HG03342 (cell line): ENCODE measurements at regions not wholly inside any gene's neighbourhood (a gene's known extent, or its start where the extent isn't known, plus 50 kb on each side); places are given as distances from the start of the nearest gene placed in this dataset.
"Not testable (repeated sequence)": the region's sequence is repeated elsewhere in the genome, so short reads cannot be mapped to it uniquely, and the experiment has no call there.

Experiments used
- ATAC-seq: cut with Tn5 transposase; IDR thresholded peaks from one replicate; pipeline ENCODE4 v1.9.1; 2021; ENCODE audit warnings: mild to moderate bottlenecking, moderate library complexity; ENCODE audit not compliant: unreplicated experiment

DNA sequence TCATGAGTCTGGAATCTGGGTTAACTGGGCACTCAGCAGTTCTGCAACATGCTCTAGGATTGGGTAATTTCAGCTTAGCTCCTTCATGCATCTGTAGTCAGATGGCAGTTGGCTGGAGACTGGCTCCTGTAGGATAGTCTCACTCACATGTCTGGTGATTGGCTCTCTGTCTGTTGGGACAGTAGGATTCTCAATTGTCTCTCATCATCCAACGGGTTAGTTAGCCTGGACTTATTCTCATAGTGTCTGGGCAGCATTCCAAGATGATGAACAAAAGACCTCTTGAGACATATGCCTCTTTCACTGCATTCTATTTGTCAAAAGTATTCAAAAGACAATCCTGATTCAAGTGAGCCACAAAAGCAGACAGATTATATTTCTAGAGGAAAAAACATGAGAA is 795.6 kb upstream of the GALNTL6 start:
- ATAC-seq, result no peak

DNA sequence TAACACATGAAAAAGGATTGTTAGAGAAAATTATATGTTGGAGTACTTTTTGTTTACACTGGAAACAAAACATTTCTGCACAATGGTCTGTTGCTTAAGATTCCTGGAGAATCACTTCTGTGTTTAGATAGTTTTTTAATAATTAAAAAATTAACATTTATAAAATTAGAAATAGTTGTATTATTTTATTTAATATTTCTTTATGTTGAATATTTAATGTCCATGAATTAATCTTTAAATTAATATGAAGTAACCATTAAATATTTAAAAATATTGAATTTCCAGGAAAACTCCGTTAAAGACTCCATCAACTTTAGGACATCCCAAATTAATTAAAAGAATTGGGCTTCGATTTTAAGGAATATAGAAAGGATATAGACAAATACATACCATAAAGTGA is 797.1 kb upstream of the GALNTL6 start:
- ATAC-seq, result no peak

DNA sequence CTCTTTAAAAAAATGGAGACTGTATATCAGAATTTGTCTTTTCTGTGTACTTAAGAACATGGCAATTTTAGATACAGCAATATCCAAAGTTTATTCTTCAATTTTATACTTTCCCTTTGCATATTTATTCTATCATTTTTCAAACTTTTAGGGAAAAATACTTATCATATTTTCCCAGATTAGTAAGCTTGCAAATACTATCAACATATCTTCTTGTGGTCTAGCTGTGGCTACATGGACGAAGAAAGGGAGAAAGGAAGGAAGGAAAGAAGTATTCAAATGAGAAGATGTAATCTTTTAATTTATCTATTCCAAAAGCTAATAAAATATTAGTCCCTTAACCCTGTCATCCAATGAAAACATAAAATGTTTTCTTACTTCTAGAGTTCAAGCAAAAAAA is 797.8 kb upstream of the GALNTL6 start:
- no peak for ATAC-seq

DNA sequence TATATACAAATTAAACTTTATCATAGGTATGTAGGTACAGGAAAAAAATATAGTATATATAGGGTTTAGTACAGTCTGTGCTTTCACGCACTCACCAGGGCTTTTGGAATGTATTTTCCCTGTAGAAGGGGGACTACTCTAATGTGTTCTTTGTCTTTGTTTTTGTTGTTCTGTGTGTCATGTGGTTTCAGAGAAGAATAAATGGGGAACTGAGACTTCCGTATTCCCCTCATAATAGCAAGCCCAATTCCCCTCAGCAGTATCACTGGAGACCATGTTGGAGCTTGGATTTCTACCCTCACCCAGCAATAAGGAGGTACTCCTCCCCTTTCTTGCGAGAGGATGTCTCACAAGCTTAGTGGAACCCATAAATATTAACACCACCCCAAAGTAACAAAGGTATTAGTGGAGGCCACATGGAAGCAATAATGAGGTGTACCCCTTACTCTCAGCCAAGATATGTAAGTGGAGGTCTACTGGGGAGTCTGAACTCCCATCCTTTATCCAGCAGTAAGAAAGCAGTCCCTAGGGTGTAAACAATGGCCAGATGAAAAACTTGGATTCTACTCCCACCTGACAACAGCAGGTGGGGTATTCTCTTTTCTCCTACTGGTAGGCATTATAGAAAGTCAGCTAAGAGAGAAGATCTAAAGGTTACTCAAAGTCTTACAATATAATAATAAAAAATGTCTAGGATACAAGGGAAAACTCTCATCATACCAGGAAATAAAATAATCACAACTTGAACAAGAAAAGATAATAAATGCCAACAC is 805.4 kb upstream of the GALNTL6 start:
- peak; percentile 49 for ATAC-seq

DNA sequence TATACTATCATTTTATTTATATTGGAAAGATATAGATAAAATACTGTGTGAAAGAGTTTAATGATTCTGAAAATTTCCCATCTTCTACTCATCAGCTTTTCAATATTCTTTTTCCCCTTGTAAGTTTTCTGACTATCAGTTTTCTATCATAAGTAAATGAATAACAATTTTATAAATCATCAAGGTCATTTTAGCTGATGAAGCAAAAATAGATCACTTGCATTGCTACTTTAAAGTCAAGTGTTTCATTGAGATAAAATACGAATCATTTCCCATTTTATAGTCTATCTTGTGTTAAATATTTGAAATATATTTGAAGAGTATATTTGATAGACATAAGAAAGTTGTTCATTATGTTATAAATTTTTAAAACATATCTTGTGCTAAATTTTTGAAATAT is 811.0 kb upstream of the GALNTL6 start:
- ATAC-seq, result no peak

DNA sequence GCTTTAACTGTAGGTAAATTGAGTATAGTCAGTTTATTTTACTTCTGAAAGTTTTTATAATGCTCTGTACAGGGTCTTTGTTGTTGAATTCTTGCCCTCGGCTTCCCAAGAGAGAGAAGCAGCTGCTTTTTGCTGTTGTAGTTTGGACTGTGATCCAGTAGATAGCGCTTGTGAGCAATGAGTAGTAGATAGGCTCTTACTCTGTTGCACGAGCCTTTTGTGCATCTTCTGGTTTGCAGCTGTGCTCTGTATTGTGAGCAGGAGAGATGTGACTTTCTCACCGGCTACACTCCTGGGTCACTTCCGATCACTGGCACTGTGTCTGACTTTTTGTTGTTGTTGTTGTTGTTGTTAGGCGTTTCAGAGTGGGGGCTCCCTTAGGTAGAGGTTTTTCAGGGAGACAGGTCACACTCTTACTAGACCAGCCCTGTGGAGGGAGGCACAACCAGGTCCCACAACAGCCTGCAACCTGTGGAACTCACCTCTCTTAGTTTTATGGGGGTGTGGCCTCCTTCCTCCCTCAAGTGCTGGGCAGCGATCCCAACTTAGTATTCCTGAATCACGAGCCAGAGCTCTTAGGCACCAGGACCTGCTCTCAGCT is 822.1 kb upstream of the GALNTL6 start:
- peak; percentile 95 for ATAC-seq

DNA sequence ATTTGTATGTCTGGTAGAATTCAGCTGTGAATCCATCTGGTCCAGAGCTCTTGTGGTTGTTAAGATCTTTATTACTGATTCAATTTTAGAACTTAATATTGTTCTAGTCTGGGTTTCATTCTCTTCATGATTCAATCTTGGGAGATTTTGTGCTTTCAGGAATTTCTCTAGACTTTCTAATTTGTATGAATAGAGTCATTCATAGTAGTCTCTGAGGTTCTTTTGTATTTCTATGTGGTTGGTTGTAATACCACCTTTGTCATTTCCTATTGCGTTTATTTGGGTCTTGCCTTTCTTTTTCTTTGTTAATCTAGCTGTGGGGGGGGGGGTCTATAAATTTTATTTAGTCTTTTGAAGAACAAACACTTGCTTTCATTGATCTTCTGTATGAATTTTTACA is 824.8 kb upstream of the GALNTL6 start:
- ATAC-seq, result no peak

DNA sequence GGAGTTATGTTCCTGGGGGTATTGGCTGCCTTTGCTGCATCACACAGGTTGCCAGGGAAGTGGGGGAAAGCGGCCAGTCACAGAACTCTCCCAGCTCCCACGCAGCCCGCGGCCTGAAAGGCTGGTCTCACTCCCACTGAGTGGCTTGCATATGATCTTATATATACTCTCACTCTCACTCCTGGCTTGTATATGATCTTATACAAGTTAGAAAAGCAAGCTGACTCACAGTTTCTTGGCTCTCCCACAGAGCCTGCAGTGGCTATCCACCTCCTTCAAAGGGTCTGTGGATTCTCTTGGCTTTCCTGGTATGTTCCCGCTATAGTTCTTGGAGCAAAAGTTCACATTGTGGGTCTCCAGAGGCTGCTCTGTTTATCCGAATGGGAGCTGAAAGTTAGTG is 833.5 kb upstream of the GALNTL6 start:
- no peak for ATAC-seq

DNA sequence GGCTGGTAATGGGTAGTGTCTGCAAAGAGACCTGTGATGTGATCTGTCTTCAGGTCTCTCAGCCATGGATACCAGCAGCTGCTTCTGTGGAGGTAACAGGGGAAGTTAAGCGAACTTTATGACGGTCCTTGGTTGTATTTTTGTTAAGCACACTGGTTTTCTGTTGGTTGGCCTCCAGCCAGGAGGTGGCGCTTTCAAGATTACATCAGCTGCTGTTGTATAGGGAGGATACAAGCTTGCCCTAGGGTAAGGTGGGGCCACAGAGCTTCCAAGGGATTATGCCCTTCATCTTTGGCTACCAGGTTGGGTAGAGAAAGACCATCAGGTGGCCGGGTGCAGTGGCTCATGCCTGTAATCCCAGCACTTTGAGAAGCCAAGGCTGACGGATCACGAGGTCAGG is 834.2 kb upstream of the GALNTL6 start:
- no peak for ATAC-seq

DNA sequence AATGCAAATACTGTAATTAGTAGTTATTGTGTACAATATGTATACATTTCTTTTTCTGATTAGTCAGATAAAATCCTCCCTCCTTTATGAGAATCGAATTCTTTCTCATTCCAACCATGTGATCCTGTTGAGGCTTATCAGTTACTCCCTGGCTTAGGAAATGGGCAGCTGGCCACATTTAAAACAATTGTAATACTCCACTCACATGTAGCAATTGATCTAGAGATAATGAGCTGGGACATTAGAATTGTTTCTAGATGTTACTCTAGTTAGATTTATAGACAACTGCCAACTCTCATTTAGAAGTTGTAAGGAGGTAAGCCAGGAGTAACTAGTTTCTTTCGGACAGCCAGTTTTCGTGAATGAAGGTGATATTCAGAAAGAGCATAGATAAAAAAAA is 859.3 kb upstream of the AADAT start:
- ATAC-seq, result no peak

DNA sequence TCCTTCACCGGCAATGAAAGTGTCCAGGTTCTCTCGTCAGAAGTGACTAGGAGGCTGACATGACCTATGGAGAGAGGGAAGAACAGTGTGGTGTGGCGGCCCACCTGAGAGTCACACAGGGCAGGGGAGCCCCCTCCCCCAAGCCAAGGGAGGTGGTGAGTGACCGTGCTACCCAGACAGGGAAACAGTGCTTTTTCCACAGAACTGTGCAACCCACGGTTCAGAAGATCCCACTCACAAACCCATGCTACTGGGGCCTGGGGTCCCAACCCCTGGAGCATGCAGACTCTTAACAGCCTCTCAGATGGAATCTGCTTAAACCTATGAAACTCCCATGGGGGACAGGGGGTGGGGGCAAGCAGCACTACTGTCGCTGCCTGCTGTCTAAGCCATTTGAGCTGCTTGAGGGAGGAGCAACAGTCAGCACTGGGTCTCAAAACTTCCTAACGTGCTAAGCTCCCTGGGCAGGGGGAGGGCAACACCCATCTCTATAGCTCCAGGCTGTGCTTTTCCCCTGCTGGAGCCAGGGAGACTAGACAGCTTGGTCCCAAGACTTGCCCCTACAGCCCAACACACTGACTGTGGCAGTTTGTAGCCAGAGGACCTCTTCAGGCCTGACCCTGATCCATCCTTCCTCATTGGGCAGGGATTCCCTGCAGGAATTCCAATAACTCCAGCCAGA is 850.4 kb upstream of the AADAT start:
- ATAC-seq, result no peak

DNA sequence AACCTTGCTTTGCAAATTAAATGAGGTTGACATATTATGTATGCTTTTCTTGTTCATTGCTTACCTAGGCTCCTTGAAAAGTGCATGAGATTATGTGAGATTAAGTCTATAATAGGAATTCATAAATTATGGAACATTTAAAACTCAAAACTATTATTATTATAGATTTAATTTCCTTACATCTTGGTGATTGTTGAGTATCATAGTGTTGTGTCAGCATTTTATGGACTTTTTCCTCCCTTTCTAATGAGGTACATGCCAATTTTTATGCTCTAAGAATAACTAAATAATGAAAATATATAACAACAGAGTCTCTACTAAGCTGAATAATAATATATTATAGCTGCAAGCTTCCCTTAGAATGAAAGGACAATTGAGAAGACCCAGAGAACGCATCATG is 848.8 kb upstream of the AADAT start:
- ATAC-seq, result no peak

DNA sequence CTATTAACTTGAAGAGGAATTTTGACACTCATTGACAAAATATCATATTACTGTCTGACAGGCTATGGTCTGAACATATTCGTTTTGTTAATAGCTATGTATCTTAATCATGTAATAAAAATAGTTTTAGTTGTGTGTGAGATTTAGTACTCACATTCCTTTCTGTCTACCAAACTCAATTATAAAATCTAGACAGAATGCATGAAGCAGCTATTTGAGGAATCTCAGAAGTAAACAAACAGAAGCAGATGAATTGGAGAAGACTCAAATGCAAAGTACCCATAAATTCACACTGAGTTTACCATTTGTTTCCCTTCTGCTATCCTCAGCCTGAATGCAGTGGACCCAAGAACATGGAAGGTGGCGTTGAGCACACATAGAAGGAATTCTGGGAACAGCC is 841.6 kb upstream of the AADAT start:
- ATAC-seq, result no peak

DNA sequence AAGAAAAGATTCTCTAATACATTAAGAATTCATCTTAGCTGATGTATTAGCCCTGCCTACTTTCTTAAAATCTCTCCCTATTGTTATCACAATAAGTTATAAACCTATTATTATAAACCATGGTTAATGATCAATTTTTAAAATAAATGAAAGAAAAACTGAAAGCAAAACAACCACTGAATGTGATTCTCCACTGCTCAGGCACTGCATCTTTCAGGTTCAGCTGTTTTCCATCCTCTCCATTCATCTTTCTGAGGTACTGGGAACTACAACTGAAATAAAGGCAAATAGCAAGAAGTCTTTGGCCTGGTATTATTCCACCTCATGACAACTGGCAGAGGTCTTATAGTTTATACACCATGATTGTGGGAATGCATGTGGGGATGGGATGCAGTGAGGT is 798.9 kb upstream of the AADAT start:
- no peak for ATAC-seq

DNA sequence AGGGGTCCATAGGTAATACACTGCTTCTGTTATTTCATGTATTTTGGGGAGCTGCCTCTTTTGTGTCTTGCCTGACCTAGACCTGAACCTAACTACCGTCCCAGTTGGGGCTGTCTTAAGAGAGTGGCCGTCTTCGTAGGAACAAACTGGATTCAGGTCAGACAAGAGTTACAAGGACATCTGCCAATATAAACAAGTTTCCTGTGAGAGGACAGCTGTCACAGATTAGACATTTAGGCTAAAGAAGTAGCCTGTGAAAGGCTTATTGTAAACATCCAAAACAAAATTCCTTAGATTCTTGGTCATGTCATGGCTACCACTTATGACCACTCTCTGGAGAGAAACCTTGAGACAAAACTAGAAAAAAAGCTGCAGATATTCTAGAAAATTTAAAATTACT is 797.6 kb upstream of the AADAT start:
- ATAC-seq, result no peak

DNA sequence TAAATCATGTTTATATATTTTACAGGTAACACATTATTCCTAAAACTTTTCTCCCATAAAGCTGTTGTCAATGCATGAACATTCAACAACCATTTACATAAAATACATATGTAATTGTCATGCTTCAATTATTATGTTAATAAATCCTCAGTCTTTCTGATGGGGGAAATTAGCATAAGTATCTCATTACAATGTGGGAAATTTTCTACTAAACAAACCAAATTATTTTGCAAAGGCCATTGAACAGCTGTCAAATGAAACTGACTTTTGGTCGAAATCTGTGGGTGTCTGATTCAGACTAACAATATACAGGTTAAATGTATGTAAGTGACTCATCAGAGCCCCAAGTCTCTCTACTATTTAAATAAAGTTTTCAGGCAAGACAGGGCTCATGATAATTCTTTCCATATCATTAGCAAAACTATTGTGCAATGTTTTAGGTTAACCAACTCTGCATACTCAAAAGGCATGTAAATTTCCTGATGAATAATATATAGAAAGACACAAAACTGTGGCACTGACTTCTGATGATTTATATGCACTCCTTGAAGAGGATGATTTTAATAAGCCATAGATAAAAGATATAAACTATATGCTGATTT is 795.3 kb upstream of the AADAT start:
- ATAC-seq, result no peak

DNA sequence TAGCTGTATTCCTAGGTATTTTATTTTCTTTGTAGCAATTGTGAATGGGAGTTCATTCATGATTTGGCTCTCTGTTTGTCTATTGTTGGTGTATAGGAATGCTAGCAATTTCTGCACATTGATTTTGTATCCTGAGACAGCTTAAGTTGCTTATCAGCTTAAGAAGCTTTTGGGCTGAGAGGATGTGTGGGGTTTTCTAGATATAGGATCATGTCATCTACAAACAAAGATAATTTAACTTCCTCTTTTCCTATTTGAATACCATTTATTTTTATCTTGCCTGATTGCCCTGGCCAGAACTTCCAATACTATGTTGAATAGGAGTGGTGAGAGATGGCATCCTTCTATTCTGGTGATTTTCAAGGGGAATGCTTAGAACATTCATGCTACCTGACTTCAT is 791.9 kb upstream of the AADAT start:
- not testable (repeated sequence) for ATAC-seq

DNA sequence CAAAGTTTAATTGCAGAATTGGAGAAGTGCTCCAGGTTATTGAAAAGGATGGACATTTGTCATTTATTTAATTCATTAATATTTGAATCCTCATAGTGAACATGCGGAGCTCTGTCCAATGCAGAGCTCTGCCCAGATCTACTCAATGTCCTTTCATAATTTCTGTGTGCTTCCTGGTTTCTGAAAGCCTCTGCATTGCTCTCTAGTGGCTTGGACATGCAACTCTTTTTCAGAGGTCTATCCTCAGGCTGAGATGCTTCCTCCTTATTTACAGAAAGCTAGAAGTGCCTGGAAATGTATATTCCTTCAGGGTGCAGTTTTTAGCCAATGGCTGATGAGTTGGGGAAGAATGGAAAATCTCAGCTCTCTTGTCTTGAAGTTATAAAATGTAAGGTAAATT is 786.1 kb upstream of the AADAT start:
- ATAC-seq, result no peak

DNA sequence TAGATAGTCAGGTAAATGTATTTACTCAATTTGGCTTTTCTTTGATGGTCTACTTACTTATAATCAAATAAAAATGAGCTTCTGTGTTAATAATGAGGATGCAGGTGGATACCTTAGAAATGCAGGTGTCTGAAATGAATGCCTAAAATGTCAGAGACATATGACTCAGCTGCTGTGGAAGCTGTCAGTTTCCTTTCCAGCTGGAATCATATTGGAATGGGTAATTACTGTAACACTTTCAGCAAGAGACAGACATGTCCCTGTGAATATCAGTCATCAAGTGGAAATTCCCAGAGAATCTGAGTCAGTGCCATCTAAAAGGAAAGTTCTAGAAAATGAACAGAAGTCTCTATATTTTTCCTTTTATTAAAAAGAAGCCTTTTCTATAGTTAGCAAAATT is 783.0 kb upstream of the AADAT start:
- no peak for ATAC-seq

DNA sequence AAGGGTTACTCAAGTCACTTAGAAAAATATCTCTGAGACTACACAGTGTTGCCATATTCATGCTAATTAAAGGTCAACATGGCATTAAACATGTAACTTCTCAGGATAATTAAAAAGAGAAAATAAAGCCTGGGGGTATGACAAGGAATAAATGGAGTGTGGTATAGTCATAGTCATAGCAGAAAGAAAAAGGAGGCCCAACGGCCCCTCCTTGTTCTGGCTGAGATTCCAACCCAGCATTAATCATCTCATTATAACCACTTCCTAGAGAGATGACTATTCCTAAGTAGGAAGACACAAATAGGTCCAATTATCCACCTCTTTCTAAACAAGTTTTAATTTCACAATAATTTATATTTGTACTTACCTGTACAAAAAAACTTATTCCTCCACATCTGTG is 778.4 kb upstream of the AADAT start:
- no peak for ATAC-seq

DNA sequence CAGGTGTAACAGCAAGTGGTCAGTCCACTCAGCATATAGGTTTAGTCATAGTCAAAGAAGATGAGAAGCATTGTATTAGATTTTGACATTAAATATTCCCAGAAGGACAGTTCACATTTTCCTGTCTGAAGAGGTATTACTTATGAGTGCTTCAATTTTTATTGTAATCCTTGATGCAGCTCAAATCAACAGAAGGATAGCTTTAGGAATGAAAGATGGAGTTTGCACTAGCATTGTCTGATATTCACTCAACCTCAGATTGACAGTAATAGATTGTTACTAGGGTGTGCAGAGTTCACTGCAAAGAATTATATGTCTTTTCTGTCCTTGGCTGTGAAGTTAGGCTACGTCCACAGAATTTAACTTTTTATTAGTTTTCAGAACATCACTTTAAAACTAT is 764.3 kb upstream of the AADAT start:
- no peak for ATAC-seq

DNA sequence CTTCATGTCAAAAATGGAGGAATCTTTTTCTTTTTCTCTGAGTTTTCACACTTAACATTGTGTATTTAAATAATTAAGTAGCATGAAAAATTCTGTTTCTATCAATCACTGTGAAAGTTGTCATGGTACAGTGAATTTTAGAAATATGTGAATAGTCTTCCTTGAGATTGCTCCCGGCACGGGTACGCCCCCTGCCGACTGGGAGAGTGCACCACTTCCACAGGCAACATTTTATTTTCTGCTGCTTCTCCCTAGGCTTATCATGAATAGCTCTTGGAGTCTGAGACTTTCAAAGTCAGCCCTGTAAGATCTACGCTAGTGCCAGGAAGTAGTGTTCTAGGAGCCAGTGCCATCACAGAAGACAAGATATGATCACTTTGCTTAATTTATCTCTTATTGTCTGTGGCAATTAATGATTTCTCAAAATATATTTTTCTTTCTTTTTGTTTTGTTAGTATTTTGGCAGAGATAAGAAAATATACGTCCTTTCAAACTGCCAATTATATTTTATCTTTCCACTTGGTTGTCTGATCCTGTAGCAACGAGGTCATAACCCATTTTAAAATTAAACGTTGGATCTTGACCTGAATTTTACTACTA is 763.8 kb upstream of the AADAT start:
- peak; percentile 83 for ATAC-seq
